G401.6 (cell line): ENCODE measurements at regions not wholly inside any gene's neighbourhood (a gene's known extent, or its start where the extent isn't known, plus 50 kb on each side); places are given as distances from the start of the nearest gene placed in this dataset.

Source experiments
- FAIRE-seq: peaks from 2 replicates; lab custom pipeline; 2012; peaks lifted over from hg19 to GRCh38; lab: Jason Lieb, UNC

DNA sequence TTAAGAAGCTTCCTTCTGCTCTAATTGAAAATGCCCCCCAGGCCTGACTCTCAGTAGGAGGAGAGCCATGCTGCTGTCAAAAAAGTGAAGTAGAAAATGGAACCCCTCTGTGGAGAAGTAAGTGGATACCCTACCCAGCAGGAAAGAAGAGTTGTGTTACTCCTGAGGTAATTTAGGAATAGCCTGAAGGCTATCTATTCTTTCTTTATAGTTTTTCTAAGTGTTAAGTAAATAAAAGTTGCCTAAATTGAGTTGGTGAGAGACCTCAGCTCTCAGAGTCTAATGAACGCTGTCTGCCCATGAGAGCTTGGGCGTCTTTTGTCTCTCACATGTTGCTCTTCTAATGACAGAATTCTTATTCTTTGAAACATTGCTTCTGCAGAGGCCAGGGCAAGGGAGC is 116.2 kb downstream of the NSUN3 start:
- FAIRE-seq: no peak

GRCh38 chr3:94183551-94183950 is 120.7 kb downstream of the NSUN3 start:
- FAIRE-seq: no peak

- no peak for FAIRE-seq
These were observed 121.9 kb downstream of the NSUN3 start for GRCh38 chr3:94184781-94185180.

DNA sequence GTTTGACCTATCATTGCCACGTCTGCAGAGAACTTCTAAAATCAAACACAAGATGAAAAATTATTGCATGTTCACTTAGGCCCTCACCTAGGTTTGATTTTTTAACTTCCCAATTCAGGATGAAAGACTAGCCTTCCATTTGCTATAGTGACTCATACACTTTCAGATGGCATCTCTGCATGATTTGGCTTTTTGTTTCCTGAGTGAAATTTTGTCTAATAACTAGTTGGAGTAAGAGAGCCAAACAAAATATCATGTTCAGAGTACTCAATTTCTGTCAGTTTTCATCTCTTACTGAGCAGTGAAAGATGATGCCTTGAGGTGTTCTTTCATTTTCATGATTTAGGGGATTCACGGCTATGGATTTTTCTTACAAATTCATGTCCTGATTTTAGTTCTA is 122.9 kb downstream of the NSUN3 start:
- no peak for FAIRE-seq

GRCh38 chr3:94187697-94188096 is 124.8 kb downstream of the NSUN3 start:
- FAIRE-seq: no peak

DNA sequence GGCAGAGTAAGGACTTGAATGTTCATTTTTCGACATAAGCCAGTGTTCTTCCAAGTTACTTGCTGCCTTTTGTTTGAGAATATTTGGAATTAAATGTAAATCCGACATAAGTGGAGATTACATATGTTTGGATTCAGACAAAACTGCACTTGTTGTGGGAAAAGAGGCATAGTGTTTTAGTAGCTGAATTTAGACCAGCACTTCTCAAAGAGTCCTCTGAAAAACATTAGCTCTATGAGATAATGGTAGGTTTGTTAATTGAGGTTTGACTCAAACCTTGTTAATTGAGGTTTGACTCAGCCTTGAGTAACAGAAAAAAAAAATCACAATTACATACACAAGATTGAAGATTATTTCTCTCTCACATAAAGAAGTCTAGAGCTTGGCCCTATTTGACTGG is 132.5 kb downstream of the NSUN3 start:
- FAIRE-seq: no peak

GRCh38 chr3:94206291-94206690 is 143.4 kb downstream of the NSUN3 start:
- FAIRE-seq: no peak

GRCh38 chr3:94210256-94210655 is 147.4 kb downstream of the NSUN3 start:
- no peak for FAIRE-seq

DNA sequence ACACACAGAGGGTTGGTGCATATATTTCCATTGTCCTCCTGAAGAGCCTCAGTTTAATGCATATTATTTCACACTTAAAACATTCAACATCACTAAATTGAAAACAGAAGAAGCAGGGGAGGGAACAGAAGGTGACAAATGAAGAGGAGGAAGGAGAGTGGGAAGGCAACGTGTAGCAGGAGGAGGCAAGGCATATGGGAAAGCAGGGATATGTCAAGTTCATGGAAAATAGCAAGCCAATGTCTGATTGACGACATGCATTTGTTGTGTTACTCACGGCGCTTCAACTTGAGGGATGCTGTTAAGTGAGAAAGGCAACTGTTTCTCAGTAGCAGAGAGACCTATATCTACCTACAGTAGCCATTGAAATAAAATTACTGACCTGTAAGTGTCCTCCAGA is 154.5 kb downstream of the NSUN3 start:
- FAIRE-seq: no peak

DNA sequence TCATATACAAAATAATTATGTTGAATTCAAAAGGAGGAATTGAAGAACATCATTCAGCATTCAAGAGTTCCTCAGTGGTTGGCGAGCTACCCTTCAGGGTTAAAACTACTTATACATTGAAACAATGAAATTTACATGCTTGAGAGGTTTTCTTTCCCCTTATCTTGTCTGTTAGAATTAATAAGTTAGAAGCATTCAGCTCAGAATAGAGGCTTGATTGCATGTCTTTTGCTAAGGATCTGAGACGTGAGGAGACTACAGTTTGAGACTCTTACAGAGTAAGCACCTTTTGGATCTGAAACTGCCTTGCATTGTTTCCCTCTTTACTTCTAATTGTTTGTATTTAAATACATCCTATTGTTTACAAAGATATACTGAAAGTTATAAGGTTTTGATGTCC is 157.6 kb downstream of the NSUN3 start:
- no peak for FAIRE-seq

GRCh38 chr3:94221829-94222228 is 159.0 kb downstream of the NSUN3 start:
- no peak for FAIRE-seq

- FAIRE-seq: no peak
These were observed 162.4 kb downstream of the NSUN3 start for GRCh38 chr3:94225148-94225865.

- no peak for FAIRE-seq
These were observed 163.2 kb downstream of the NSUN3 start for GRCh38 chr3:94226078-94226477.

GRCh38 chr3:94232921-94233320 is 170.1 kb downstream of the NSUN3 start:
- no peak for FAIRE-seq

- FAIRE-seq: peak; percentile 79
These were observed 171.4 kb downstream of the NSUN3 start for GRCh38 chr3:94234177-94234788.

DNA sequence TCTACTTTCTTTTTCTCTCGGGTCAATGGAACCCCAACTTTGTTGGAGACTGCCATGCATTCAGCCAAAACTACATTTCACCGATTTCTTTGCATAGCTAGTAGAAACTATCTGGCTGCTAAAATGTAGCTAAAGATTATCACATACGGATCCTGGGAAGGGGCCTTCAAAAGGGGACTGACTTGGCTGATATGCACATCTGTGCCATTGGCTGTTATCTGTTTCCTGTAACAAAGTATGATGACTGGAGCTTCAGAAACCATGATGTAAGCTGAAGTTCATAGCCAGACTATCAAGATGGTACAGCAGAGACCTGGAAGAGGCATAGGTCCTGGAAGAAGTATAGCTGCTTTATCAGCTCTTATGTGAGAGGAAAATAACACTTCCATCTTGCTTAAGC is 179.1 kb downstream of the NSUN3 start:
- no peak for FAIRE-seq

DNA sequence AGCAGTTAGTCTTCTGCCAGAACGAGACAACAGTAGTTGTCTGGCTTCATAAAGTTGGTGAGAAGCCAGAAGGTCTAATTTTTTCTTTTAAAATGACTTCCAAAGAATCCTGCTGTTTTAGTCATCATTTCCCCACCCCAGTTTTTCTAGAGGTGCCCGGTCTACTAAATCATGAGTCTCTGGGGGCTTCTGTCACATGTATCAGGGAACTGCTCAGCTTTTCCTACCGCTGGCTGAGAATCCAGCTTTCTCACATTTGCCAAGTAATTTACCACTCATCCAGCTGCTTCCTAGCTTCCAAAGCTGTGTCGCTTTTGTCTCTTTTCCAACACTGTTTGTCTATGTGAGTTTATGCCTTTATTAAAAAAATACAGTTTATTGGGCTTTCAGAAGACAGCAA is 183.3 kb downstream of the NSUN3 start:
- no peak for FAIRE-seq

DNA sequence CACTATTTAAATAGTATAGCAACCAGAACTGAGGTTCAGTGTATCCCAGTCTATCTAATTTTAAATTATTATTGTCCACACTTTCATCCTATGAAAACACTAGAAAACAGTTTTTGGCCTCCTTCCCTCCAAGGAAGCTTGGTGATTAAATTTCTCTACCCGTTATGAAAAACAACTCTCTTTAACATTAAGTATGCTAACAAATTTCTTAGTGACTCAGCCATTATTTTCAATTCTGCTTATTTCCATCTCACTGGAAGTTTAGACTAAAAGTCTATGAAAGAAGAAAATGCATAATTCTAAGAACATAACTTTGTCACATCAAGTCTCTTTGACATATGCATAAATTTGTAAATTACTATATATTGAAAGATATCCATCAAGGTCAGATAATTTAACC is 185.2 kb downstream of the NSUN3 start:
- no peak for FAIRE-seq

GRCh38 chr3:94249491-94250079 is 186.7 kb downstream of the NSUN3 start:
- FAIRE-seq: no peak

DNA sequence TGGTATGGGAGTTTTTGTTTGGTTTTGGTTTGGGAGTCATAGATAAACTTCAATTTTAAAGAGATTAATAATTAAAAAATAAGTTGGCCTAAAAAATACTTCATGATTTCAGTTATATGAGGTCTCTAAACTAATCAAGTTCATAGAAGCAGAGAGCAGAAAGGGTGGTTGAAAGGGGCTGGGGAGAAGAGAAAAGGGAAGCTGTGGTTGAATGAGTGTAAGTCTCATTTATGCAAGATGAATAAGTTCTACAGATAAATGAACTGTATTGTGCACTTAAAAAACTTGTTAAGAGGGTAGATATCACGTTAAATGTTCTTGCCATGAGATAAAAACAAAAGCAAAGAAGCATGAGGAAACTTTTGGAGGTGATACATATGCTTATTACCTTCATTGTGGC is 188.7 kb downstream of the NSUN3 start:
- FAIRE-seq: no peak

DNA sequence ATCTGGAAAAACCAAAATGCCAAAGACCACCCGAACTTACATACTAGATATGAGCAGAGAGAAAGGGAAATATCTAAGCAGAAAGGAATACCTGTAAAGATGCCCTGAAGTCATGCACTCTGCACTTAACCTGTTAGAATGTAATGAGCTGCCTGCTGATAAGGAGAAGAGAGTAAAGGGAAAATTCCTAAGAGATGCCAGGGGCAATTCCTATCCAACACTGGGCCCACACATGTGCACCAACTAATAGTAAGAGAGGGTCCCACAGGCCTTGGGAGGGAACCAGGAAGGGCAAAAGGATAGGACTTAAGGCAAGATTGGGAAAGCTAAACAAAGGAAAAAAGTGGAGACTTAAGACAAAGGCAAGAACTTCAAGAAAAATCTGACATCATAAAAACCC is 189.5 kb downstream of the NSUN3 start:
- FAIRE-seq: no peak

DNA sequence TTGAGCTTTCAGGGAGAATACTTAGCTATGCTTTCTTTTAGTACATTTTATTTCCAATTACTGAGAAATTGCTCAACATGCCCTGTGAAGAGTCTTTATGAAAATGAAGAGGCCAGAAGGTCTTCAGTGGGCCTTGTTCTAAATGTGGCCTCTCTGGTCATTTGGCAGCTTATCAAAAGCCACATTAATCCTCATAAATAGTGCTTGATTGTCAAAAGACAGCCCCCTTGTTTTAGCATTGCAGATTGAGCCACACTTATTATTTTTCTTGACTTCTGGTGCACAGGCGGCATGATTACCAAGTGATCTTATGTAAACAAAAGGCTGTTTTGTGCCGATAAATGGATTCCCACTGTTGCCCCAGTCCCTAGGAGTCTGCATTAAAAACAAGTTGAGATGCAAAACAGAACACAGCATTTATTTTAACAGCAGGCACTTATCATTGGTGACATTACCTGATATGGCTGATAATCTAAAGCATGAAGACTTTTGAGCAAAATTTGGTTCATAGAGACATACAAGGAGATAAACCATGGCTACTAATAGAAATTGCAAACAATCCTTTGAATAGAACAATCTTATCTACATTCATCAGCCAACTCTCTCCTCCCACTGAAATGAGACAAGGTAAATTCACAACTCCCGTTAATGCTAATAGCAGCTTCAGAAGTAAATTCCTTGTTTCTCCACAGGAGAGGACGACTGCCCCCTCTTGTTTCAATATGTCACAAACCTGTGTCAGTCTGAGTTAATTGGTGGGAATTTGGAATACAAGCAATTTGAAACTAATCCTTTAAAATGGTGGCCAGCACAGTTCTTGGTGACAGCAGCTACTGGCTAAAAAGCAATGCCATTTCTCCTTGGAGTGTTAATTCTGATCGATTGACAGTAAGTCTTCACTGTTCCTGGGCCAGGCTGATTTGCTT is 194.3 kb downstream of the NSUN3 start:
- no peak for FAIRE-seq

- no peak for FAIRE-seq
These were observed 196.0 kb downstream of the NSUN3 start for GRCh38 chr3:94258851-94259250.
